ENCODE measurements at regions not wholly inside any gene's neighbourhood (a gene's known extent, or its start where the extent isn't known, plus 50 kb on each side); places are given as distances from the start of the nearest gene placed in this dataset.

- TF ChIP-seq CBX8 (IDR thresholded peaks at IDR 0.05), result no peak
- no peak for TF ChIP-seq CTCF (IDR thresholded peaks at IDR 0.05)
- no peak for TF ChIP-seq KDM1A (IDR thresholded peaks at IDR 0.05; ENCODE audit: low read depth)
- TF ChIP-seq POLR2A (IDR thresholded peaks at IDR 0.05; ENCODE audit: low read length), result no peak
- no peak for TF ChIP-seq EP300 (IDR thresholded peaks at IDR 0.05)
- no peak for TF ChIP-seq REST (IDR thresholded peaks at IDR 0.05)
- TF ChIP-seq NFE2L2 (conservative IDR thresholded peaks at IDR 0.05; ENCODE audit: low read length), result no peak
- TF ChIP-seq, protein P1, sequence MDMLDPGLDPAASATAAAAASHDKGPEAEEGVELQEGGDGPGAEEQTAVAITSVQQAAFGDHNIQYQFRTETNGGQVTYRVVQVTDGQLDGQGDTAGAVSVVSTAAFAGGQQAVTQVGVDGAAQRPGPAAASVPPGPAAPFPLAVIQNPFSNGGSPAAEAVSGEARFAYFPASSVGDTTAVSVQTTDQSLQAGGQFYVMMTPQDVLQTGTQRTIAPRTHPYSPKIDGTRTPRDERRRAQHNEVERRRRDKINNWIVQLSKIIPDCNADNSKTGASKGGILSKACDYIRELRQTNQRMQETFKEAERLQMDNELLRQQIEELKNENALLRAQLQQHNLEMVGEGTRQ (IDR thresholded peaks at IDR 0.05), result no peak
- no peak for TF ChIP-seq RARB (CRISPR knock-in tag; IDR thresholded peaks at IDR 0.05)
- TF ChIP-seq RCOR1 (IDR thresholded peaks at IDR 0.05; ENCODE audit: low read depth, low read length), result no peak
- no peak for TF ChIP-seq SREBF2 (IDR thresholded peaks at IDR 0.05)
Observed at GRCh38 chr16:60041671-60042070, 1307.6 kb upstream of the GOT2 start.
